ENCODE measurements at regions not wholly inside any gene's neighbourhood (a gene's known extent, or its start where the extent isn't known, plus 50 kb on each side); places are given as distances from the start of the nearest gene placed in this dataset.
"Not testable (repeated sequence)": the region's sequence is repeated elsewhere in the genome, so short reads cannot be mapped to it uniquely, and the experiment has no call there.

DNA sequence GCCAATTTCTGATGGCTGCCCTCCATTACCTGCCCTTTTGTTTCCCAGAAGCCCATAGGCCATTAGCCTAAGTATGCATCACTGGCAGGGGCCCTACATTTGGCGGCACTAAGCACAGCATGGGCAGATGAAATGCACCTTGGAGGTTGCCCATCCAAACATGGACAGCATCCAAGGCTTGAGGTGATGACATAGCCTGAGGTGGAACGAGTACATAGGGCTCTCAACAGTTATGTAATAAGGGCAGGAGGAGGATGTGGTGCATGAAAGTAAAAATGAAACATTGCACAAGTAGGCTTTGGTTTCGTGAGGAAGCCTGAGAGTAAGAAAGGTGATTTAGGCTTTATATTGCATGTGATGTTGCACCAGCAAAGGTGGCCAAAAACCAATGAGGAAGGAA, 148.1 kb downstream of the FAM76B start:
- peak; percentile 1 to 58 for DNase-seq

DNA sequence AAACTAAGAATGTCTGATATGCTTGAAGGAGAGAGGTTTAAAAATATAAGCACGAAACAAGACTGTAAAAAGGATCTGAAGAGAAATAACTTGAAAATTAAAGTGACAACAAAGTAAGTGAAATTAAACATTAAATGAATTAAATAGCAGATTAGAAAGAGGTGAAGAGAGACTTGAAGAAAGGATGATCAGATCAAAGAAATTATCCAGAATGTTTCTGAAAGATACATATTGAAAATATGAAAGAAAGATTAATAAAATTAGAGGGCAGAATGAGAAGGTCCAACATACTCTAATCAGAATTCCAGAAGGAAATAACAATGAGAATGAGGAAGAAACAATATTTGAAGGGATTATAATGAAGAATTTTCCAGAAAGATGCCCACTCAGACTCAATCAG, 151.1 kb downstream of the FAM76B start:
- DNase-seq: no peak

- DNase-seq: peak in 1 of 2 donors; percentile 2
These were observed 164.2 kb downstream of the FAM76B start for GRCh38 chr11:95625164-95625900.

DNA sequence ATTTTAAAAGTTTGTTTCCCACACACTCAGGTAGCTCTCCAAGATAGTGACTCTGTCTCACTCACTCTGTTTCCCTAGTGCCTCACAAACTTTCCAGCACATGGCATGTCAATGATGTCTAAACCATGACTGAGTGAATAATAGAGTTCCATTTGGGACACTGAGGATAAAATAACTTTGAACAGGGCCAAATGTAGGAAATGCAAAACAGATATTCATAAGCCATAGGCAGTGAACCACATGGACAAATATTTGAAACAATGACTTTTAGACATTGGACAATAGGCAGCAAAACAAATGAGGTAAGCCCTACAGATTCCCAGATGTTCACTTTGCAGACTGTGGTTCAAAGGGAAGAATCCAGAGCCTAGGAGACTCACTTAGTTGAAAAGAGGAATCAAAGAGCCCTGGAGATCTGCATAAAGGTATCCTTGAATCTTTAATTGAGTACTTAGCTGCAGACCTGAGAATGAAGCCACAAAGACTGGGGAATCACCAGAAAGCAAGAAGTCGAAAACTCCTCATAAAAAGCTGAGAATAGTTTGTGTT, 173.3 kb downstream of the FAM76B start:
- no peak for DNase-seq

DNA sequence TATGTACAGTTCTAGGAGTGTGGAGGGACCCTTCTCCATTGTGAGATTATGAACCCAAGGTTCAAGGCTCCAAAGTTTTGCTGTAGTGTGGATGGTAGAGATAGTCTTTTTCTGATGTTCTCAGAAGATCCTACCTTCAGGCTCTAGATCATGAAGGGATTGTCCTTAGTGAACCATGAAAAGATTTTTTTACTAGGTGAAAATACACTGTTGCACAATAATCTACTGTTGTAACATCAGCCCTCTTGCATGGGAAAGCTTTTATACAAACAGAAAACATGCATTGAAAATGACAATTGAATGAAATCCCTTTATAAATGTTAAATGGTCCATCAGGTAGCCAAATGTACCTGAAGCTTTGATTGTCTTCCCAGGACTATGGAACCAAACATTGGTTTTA, 177.8 kb downstream of the FAM76B start:
- no peak for DNase-seq

DNA sequence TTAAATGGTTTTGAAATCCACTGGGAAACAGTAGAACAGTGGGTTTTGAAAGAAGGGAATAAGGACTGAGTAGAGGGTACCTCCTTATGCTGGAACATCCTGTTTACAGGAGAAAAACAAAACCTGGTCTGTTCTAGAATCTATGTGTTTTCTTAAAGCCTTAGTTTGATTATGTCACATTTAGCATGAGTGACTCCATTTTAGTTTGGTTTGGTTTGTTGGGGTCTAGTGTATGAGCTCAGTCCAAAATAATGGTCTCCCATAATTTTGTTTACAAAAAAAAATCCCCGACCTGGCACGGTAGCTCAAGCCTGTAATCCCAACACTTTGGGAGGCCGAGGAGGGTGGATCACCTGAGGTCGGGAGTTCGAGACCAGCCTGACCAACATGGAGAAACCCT, 179.4 kb downstream of the FAM76B start:
- not testable (repeated sequence) for DNase-seq

DNA sequence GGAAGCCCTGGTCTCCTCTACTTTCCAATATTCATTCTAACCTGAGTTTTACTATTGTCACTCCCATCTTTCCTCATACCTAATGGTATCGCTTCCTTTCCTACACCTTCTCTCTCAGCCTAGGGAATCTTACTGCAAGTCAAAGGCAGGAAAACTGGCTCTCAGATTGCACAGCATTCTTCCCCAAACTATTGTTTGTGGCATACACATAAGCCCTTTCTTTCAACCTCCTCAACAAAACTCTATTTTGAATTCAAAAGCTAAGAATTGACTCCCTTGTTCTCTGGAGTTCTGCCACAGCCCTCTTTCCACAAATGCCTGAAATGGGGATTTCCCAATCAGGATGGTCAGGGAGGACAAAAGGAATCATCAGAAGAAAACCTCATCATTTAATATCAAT, 181.5 kb downstream of the FAM76B start:
- DNase-seq: no peak

DNA sequence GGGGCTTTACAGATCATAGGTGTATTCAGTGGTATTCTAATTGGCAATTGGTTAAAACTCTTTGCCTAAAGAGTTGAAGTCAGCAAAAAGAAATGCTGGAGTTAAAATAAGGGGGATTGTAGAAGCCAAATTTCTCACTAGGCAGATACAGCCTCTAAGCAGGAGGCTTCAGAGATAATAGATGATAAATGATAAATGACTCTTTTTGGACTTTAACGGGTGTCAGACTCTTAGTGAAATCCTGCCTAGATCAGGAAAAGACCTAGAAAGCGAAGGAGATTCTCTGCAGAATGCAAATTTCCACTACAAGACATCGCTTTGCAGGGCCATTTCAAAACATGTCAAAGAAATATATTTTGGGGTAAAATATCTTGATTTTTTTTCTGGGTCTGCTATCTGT, 182.8 kb downstream of the FAM76B start:
- DNase-seq: no peak

DNA sequence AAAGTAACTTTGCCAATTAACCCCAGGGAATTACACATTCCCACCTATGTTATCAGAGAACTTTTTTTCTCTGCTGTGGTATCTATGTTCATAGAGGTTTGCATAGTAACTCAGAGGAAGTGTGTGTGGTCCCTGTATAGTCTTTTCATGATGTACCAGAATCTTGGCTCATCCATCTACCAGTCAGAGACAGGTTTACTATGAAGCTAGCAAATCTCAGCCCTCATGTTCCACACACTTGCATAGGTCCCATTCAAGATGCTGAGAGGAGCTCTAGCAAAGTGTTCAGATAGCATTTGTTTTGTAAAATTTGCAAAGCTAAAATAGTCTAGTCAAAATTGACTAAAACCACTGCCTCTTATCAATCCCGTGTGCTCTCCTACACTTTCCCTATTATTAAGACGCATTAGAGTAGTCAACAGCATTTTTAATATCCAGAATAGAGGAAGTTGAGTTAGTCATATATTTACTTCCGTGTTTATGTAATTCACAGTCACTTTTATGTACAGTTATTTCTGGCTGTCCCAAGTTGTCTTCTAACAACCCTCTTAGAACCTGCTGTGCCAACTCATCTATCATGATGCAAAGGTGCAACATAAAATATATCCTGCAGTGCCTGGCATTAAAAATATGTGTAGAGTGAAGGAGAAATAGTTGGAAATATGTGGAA, 184.2 kb downstream of the FAM76B start:
- DNase-seq: no peak

DNA sequence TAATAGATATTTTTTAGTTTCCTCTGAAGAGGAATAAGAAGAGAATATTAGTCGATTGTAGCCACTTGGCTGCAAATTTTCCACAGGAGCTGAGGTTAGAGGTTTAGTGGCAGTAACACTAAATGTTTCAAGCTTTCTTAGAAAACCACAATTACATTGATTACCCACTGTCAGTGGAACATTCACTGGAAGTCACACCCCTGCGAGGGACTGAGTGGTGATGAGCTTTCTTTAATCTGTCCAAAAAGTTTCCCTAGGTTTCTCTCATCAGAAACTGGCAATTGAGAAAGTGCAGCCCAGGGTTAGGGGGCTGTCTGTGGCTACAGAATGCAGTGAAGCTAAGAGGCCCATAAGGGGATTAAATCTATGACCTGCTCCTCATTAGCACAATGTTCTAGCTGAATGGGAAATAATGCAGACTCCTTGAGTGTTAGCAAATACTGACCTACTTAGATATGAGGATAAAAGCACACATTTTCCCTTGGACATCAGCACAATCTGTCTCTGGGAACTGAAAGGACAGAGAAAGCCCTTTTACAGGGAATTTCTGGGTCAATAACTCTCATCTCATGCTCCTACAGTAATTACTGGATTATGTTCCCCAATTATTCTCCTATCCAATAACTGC, 189.5 kb downstream of the FAM76B start:
- peak in 1 of 2 donors; percentile 7 for DNase-seq

DNA sequence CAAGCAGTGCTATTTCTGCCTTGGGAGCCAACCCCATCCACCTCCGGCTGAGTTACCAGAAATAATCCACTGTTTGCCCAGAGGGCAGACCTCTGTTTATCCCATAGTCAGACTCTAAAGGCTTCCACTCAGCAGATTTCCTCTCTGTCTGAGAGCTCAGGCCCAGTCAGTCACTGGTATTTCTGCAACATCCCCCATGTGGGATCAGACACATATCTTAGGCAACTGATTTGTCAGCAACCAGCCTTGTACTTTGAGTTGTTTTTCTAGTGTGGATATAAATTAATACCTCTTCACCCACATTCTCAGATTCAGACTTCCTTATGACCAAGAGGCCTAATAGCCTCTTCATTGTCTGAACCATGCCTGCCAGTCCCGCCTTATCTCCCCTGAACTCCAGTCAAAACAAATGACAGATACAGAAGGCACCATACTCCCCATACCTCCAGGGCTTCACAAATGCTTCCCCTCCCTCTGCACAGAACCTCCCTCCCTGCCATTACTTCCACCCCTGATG, 193.6 kb downstream of the FAM76B start:
- DNase-seq: no peak

DNA sequence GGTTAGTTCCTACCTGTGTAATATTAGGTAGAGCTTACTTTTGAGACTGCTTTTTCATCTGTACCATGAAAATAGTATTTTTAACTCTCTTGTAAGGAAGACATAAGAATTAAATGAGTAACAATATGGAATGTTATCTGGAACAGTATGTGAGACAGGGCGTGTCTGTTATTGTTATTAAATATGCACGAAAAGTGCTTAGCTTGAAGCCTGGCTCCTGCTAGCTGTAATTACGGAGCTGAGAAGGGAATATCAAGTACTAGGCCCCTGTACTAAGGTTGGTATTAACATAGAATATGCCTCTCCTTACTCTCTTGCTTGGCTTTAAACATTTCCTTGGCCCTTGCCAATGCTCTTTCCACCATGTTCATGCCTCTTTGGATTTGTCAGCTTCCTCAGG, 194.0 kb downstream of the FAM76B start:
- DNase-seq: no peak

DNA sequence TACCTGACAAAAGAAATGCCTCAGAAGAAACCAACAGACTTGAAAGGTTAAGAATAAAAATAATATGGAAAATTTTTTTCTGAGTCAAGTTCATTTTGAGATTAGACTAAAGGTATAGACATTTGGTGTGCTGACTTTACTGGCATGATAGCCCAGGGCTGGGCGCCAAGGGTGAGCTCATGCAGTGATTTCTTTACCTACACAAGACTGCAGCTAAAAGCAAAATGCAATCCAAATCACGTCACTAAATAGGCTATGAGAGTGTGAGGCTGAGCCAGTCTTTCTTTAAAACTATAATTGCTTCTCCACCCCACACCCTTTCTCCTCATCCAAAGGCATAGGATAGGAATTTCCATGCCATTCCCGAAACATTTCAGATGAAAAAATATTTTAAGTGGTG, 196.5 kb downstream of the FAM76B start:
- DNase-seq: no peak

DNA sequence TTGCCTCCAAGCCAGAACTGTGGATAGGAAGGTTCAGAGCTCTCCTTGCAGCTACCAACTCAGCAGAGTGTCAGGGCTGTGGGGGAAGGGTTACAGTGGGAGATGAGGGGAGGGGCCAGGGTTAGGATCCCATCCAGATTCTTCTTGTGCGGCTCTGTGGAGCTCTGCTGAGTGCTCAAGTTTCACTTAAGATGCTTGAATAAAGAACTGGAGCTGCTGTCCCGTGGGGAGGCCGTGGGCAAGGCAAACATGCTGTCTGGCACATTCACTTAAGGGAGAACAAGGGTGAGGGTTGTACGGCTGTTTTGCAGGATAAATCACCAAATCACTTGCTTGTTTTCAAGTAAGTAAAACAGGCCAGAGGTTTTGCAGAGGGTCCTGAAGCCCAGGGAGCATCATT, 197.1 kb downstream of the FAM76B start:
- no peak for DNase-seq

- no peak for DNase-seq
These were observed 199.5 kb downstream of the FAM76B start for GRCh38 chr11:95589893-95590612.

- no peak for DNase-seq
These were observed 200.8 kb downstream of the FAM76B start for GRCh38 chr11:95588821-95589220.

GRCh38 chr11:95586661-95587060, 202.9 kb downstream of the FAM76B start:
- DNase-seq: no peak

DNA sequence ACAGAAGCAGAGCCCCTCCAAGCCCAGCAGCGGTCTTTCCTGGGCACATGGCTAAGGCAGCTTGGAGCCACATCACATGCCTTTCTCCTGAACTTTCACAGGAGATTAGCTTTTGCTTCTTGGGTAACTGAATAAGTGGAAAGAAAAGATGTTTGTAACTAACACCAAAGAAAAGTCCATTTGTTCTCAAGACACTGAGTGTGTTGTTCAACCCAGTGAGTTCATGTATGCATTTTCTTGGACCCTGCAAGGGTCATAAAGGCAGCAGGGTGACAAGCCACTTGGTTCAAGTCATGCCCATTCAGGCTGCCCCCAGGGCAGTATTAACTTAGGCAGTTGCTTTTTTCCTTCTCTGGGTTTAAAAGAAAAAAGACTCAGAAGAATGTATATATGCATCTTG, 203.4 kb downstream of the FAM76B start:
- no peak for DNase-seq

DNA sequence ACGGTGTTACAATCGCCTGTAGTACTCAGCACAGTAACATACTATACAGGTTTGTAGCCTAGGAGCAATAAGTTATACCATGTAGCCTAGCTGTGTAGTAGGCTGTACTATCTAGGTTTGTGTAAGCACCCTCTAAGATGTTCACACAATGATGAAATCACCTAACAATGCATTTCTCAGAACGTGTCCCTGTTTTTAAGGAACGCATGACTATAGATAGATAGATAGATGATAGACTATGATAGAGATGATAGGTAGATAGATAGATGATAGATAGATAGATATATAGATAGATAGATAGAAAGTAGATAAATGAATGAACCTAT, 203.9 kb downstream of the FAM76B start:
- no peak for DNase-seq

GRCh38 chr11:95585069-95585751, 204.4 kb downstream of the FAM76B start:
- no peak for DNase-seq

DNA sequence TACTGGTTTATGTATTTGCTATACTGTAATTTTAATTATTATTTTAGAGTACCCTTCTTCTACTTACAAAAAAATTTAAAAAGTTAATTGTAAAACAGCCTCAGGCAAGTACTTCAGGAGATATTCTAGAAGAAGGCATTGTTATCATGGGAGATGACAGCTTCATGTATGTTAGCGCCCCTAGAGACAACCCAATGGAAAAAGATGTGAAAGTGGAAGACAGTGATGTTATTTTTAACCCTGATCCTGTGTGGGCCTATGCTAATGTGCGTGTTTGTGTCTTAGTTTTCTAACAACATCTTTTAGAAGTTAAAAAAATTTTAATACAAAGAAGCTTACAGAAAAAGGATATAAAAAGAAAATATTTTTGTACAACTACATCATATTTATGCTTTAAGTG, 205.0 kb downstream of the FAM76B start:
- DNase-seq: no peak

DNA sequence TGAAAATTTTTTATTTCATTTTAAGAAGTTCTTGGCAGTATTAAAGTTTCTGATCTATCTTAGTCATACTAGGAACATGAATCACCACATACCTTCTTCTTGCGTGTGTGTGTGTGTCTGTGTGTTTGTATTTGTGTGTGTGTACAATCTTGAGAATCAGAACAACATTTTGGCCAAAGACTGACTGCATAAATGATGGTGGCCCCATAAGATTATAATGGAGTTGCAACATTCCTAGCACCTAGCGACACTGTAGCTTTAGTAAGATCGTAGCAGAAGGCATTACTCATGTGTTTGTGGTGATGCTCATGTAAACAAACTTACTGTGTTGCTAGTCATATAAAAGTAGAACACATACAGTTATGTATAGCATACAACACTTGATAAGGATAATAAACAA, 205.4 kb downstream of the FAM76B start:
- DNase-seq: no peak

Data from CD4-positive, alpha-beta T cell treated with Interferon alpha-2 for 1 hour (primary cell).